A549 (cell line): ENCODE measurements at regions not wholly inside any gene's neighbourhood (a gene's known extent, or its start where the extent isn't known, plus 50 kb on each side); places are given as distances from the start of the nearest gene placed in this dataset.
"Not testable (repeated sequence)": the region's sequence is repeated elsewhere in the genome, so short reads cannot be mapped to it uniquely, and the experiment has no call there.

Source experiments
- ATAC-seq, 2 experiments: fragments of 200-7000 bp in 1 of 2; fragments of >200 bp in 1 of 2; cut with Nextera tagmentation in 1 of 2; cut with Tn5 transposase in 1 of 2; 3 replicates each; pipeline versions ENCODE4 v1.8.0 to v1.9.1; 2018 to 2020; ENCODE audit warnings: mild to moderate bottlenecking in 1 of 2, moderate library complexity in 1 of 2
- CTCF ChIA-PET: fragments of 300-600 bp; sonication (Branson Sonifier 250); formaldehyde crosslinking; extraction: SDS; loops from one replicate; lab custom pipeline; 2021; ENCODE audit warnings: antibody characterized with exemption, inconsistent platforms; lab: Yijun Ruan, JAX
- POLR2A ChIA-PET: fragments of 350-600 bp; formaldehyde crosslinking; extraction: SDS; loops from one replicate; lab custom pipeline; 2021; ENCODE audit warnings: antibody characterized with exemption, inconsistent platforms; lab: Yijun Ruan, JAX
- DNase-seq, 2 experiments: peaks; one replicate each; pipeline versions ENCODE4 v3.0.0 to v3.0.0-alpha.2; 2011 to 2016; ENCODE audit warnings: low read depth in 1 of 2, low spot score in 1 of 2
- FAIRE-seq: peaks from 2 replicates; lab custom pipeline; 2011; peaks lifted over from hg19 to GRCh38; lab: Jason Lieb, UNC
- H3K27ac ChIP-seq, 2 experiments: fragments of >200 bp; sonication (Bioruptor Twin); formaldehyde crosslinking; 3 replicates each; pipeline ENCODE4 v1.5.1; 2016 to 2017
- H3K4me1 ChIP-seq: fragments of >200 bp; sonication (Bioruptor Twin); formaldehyde crosslinking; 3 replicates; pipeline ENCODE4 v1.6.1; 2016
- H3K4me2 ChIP-seq: fragments of >200 bp; sonication (Bioruptor Twin); formaldehyde crosslinking; 3 replicates; pipeline ENCODE4 v1.6.1; 2016
- H3K4me3 ChIP-seq: fragments of >200 bp; sonication (Bioruptor Twin); formaldehyde crosslinking; 3 replicates; pipeline ENCODE4 v1.5.1; 2016
- H3K9me3 ChIP-seq: fragments of >200 bp; sonication (Bioruptor Twin); formaldehyde crosslinking; 3 replicates; pipeline ENCODE4 v1.6.1; 2016
- WGBS: methylation state at CpG from one replicate; pipeline ENCODE4 v1.1.6; 2017; ENCODE audit errors: missing lambda C conversion rate; 5-methylcytosine and 5-hydroxymethylcytosine counted together

DNA sequence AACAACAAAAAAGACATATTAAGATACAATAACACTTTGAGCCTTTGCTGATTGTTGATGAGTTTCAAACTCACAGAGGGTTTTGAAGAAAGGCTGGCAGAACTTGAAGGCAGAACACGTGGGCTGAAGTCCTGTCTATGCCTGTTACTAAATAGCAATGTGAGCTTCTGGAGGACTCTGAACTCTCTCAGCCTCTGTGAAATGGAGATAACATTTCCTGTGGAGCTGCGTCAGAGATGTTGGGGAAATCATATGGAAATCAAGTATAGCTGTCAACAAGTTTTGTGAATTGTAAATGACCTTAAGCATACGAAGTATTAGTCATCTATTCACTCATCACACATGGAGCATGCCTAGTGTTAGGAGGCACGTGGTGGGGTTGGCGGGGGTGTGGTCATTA is 229.4 kb upstream of the VKORC1L1 start:
- ATAC-seq, H3K4me3 ChIP-seq, FAIRE-seq, H3K9me3 ChIP-seq, H3K27ac ChIP-seq, H3K4me1 ChIP-seq, CTCF ChIA-PET, POLR2A ChIA-PET, H3K4me2 ChIP-seq, DNase-seq: not testable (repeated sequence)
- no CpG with 5 or more reads among the region's 5 CpGs for WGBS

DNA sequence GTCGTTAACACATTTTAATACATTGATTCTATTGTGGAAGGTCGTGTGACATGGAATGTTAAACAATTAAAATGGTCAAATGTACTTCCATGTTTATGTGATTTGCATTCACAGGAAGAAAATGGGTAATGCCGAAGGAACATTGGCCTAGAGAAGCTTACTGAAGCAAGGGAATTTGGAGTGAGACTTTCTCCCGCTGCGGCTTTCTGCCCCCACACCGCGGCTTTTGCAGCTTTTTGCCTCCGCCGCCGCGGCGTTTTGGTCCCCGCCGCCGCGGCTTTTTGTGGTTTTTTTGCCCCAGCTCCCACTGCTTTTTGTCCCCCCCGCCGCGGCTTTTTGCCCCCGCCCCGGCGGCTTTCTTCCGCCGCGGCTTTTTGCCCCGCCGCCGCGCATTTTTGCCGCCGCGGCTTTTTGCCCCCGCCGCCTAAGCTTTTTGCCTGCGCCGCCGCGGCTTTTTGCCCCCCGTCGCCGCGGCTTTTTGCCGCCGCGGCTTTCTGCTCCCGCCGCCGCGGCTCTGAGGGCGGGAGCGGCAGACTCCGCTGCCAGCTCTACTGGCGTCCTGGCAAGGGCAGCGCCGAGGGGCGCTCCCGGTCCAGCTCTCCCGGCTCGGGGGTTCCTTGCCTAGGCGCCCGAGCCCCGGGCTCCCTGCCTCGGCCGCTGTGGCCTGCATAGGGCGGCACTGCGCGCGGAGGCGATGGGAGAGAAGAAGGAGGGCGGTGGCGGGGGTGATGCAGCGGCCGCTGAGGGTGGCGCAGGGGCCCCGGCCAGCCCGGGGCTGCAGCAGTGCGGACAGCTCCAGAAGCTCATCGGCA is 225.5 kb upstream of the VKORC1L1 start:
- peak; percentile 68 to 71; a peak in 3 of 6 replicates for ATAC-seq
- H3K9me3 ChIP-seq, FAIRE-seq, DNase-seq, POLR2A ChIA-PET, CTCF ChIA-PET, H3K27ac ChIP-seq, H3K4me3 ChIP-seq, H3K4me2 ChIP-seq, H3K4me1 ChIP-seq: not testable (repeated sequence)
- no CpG with 5 or more reads among the region's 78 CpGs for WGBS

DNA sequence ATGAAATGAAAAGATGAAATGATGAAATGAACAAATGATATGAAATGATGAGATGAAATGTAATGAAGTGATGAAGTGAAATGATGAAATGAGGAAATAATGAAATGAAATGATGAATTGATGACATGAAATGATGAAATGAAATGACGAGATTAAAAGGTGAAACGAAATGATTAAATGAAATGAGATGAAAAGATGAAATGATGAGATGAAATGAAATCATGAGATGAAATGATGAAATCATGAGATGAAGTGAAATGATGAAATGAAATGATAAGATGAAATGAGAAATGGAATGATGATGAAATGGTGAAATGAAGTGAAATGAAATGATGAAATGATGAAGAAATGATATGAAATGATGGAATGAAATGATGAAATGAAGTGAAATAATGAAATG is 221.7 kb upstream of the VKORC1L1 start:
- FAIRE-seq, CTCF ChIA-PET: not testable (repeated sequence)

DNA sequence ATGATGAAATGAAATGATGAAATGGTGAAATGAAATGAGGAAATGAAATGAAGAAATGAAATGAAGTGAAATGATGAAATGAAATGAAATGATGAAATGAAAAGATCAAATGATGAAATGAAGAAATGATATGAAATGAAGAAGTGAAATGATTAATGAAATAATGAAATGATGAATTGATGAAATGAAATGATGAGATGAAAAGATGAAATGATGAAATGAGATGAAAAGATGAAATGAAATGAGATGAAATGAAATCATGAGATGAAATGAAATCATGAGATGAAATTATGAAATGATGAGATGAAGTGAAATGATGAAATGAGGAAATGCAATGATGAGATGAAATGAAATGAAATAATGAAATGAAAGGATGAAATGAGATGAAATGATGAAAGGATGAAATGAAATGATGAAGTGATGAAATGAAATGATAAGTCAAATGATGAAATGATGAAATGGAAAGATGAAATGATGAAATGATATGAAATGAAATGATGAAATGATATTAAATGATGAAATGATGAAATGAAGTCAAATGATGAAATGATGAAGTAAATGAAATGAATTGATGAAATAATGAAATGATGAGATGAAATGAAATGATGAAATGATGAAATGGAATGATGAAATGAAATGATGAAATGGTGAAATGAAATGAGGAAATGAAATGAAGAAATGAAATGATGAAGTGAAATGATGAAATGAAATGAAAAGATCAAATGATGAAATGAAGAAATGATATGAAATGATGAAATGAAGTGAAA is 220.9 kb upstream of the VKORC1L1 start:
- H3K4me3 ChIP-seq, DNase-seq, POLR2A ChIA-PET, FAIRE-seq, H3K4me2 ChIP-seq, CTCF ChIA-PET, H3K9me3 ChIP-seq, ATAC-seq, H3K4me1 ChIP-seq, H3K27ac ChIP-seq: not testable (repeated sequence)

More for the DNA sequence above, 221.7 kb upstream of the VKORC1L1 start:
- H3K4me2 ChIP-seq, ATAC-seq, H3K9me3 ChIP-seq, H3K4me3 ChIP-seq, POLR2A ChIA-PET, H3K27ac ChIP-seq, DNase-seq, H3K4me1 ChIP-seq: not testable (repeated sequence)
- WGBS, result 4% methylated on average over 2 of the region's 2 CpGs

DNA sequence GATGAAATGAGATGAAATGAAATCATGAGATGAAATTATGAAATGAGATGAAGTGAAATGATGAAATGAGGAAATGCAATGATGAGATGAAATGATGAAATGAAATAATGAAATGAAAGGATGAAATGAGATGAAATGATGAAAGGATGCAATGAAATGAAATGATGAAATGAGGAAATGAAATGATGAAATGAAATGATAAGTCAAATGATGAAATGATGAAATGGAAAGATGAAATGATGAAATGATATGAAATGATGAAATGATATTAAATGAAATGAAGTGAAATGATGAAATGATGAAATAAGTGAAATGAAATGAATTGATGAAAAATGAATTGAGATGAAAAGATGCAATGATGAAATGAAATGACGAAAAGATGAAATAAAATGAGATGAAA is 220.2 kb upstream of the VKORC1L1 start:
- H3K4me1 ChIP-seq, DNase-seq, POLR2A ChIA-PET, H3K9me3 ChIP-seq, FAIRE-seq, H3K4me2 ChIP-seq, CTCF ChIA-PET, H3K27ac ChIP-seq, ATAC-seq, H3K4me3 ChIP-seq: not testable (repeated sequence)
- WGBS, result no CpG with 5 or more reads among the region's 1 CpG

DNA sequence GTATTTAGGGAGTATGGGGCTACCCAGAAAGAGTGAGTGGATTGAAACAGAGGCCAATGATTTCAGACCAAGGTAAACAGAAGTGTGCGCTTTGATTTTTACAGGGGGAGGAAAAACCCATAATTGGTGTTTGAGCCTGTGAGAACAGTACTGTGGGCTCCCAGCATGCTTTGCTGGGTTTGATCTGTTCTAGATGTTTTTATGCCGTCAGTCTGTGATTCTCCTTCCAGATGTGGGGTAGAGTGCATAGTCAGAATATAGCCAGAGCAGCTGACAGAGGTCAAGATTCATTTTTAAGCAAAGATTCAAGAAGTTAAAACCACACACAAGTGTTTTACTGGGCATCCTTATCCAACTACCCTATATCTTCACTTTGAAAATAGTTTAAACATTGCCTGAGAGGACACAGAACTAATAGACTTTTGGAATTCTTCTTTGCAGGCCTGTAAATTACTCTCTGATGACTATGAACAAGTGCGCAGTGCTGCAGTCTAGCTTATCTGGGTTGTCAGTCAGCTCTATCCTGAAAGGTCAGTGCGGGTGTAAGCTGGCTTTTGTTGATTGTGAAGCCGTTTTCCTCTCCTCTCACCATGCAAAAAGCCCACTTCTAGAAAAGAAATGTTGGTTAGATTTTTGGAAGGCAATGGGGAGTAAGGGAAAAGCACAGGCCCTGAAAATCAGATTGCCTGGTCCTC is 216.2 kb upstream of the VKORC1L1 start:
- FAIRE-seq, H3K9me3 ChIP-seq, CTCF ChIA-PET, H3K27ac ChIP-seq, H3K4me3 ChIP-seq, H3K4me1 ChIP-seq, H3K4me2 ChIP-seq, DNase-seq, POLR2A ChIA-PET: not testable (repeated sequence)
- ATAC-seq, result peak in 1 of 2 experiments; percentile 24; a peak in 1 of 6 replicates
- WGBS, result no CpG with 5 or more reads among the region's 5 CpGs

DNA sequence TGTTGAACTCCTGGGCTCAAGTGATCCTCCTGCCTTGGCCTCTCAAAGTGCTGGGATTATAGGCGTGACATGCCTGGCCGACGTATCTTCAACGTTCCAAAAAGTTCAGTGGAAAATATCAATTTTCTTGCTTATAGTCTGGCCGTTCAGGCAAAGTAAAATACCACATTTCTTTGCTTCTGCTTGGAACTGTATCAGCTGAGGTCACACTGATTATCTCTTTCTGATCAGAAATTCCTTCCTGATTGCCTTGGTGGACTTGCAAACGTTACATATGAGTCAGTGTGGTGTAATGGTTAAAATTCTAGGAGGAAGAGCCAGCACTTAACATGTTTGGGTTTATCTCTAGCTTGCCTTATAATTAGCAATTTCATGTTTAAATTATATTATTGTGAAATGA is 189.5 kb upstream of the VKORC1L1 start:
- DNase-seq, H3K9me3 ChIP-seq, H3K27ac ChIP-seq, H3K4me1 ChIP-seq, POLR2A ChIA-PET, H3K4me3 ChIP-seq, FAIRE-seq, CTCF ChIA-PET, ATAC-seq, H3K4me2 ChIP-seq: not testable (repeated sequence)
- WGBS, result 60% methylated on average over 6 of the region's 6 CpGs

DNA sequence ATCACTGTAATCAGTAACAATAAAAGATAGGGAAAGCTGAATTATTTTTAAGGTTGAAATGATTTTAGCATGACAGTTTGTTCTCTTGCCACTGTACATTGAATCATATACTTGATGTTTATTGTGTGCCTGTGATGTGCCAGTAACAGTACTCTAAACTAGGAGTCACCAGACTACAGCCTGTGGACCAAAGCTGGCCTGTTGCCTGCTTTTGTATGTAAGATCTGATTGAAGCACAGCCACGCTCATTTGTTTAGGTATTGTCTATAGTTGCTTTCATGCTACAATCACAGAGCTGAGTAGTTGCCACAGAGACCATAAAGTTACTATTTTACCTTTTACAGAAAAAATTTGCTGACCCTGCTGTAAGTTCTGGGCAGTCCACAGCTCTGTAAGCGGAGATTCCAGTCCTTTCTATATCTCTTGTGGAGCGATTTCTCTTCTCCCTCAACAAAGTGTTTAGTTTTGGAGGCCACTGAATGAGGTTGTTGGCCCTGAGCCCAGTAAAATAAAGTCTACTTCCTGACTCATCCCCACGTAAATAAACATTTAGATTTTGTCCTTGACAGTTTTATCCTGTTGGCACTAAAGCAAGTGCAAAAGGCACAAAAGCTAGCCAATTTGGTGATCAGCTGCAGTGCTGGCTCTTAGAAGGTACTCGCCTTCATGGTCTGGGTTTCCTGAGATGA is 173.7 kb upstream of the VKORC1L1 start:
- peak; percentile 58 to 69 for ATAC-seq
- H3K4me2 ChIP-seq, result peak overlapping the region; percentile 28; the same call in 1 of the 3 replicates
- 29% methylated on average over 1 of the region's 5 CpGs for WGBS
- H3K9me3 ChIP-seq, CTCF ChIA-PET, H3K4me1 ChIP-seq, POLR2A ChIA-PET, FAIRE-seq, H3K27ac ChIP-seq, H3K4me3 ChIP-seq, DNase-seq: not testable (repeated sequence)

DNA sequence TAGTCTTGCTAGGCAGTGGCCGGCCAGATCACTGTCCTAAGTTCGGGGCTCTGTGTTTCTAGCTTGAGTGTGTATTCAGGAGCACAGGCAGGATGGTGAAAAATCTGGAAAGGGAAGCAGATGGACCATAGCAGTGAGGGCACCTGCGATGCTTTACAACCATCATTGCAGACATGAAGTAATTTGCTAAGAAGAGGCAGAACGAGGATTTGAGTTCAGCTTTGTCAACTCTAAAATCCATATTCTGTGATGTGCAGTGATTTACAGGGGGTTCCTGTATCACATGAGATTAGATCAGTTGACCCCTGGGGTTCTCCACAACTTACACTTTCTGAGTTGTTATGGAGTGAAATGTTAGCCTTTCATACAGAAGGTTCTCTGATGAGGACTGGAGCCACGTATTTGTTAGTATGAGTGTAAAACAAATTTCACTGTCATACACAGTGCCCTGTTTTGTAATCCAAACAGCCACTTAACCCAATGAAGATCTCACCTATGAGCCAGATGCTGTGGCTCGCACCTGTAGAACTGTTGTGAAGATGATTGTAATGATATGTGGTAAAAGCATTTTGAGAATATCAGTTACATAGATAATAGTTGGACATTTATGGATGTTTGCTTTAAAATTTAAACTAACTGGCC is 173.0 kb upstream of the VKORC1L1 start:
- H3K4me2 ChIP-seq, H3K9me3 ChIP-seq, H3K4me1 ChIP-seq, H3K27ac ChIP-seq, H3K4me3 ChIP-seq, FAIRE-seq, CTCF ChIA-PET, POLR2A ChIA-PET, DNase-seq: not testable (repeated sequence)
- ATAC-seq, result peak; percentile 49 to 64; a peak in 3 of 6 replicates
- WGBS, result 61% methylated on average over 4 of the region's 6 CpGs

DNA sequence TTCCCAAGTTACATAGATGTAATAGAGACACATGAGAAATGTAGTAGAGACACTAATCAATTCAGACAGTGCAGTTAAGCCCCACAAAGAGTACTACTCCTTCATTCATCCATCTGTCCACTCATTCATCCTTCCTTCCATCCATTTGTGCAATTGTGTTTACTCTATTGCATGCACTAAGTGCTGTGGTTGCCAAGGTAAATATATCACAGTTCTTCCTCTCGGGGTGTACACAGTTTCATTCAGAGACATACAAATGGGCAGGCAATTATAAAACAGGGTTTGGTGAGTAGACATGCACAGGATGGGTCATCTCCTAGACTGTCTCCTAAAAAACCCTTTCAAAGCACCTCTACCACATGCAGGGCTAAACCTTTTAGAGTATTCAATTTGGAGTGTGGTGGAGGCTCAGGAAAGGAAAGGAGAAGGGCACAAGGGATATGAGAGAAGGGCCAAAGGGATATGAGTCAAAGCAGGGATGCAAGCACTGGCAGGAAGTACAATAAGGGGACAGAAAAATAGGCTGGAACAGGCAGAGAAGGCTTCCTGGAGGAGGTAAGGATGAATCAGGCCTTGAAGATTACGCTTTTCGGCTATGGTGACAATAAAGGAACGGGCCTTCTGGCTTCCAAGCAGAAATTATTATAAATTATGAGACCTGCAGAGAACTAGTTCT is 153.6 kb upstream of the VKORC1L1 start:
- H3K9me3 ChIP-seq, DNase-seq, CTCF ChIA-PET, H3K4me3 ChIP-seq, H3K27ac ChIP-seq, FAIRE-seq, H3K4me1 ChIP-seq, POLR2A ChIA-PET, H3K4me2 ChIP-seq: not testable (repeated sequence)
- WGBS, result 63% methylated on average over 4 of the region's 4 CpGs
- peak in 1 of 2 experiments; percentile 59; a peak in 2 of 6 replicates for ATAC-seq
